ENCODE measurements at regions not wholly inside any gene's neighbourhood (a gene's known extent, or its start where the extent isn't known, plus 50 kb on each side); places are given as distances from the start of the nearest gene placed in this dataset.
"Not testable (repeated sequence)": the region's sequence is repeated elsewhere in the genome, so short reads cannot be mapped to it uniquely, and the experiment has no call there.

DNA sequence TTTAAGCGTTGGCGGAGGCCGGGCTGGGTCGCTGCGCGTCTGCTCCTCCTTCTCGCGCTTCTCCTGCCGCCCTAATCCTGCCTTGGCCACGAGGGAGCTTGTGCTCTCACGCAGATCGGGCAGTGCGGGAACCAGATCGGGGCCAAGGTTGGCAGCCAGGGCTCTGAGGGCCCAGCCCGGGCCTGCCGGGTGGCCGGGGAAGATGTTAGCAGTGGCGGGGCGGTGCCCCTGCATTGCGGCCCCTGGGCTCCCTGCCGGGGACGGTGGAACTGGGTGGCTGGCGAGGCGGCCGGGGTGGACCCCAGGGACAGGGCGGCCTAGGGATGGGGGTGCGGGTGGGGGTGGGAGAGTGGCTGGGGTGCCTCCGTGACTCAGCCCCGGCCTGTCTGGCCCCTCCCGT lies 297.4 kb downstream of the CACNA1B start:
- not testable (repeated sequence) for DNase-seq

DNA sequence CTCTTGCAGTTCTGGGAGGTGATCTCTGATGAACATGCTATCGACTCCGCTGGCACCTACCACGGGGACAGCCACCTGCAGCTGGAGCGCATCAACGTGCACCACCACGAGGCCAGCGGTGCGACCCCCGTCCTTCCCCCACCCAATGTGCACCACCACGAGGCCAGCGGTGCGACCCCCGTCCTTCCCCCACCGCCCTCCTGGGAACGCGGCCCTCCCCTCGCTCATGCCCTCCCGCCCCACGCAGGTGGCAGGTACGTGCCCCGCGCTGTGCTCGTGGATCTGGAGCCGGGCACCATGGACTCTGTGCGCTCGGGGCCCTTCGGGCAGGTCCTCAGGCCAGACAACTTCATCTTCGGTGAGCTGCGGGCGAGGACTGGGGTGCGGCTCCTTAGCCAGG lies 297.8 kb downstream of the CACNA1B start:
- not testable (repeated sequence) for DNase-seq

DNA sequence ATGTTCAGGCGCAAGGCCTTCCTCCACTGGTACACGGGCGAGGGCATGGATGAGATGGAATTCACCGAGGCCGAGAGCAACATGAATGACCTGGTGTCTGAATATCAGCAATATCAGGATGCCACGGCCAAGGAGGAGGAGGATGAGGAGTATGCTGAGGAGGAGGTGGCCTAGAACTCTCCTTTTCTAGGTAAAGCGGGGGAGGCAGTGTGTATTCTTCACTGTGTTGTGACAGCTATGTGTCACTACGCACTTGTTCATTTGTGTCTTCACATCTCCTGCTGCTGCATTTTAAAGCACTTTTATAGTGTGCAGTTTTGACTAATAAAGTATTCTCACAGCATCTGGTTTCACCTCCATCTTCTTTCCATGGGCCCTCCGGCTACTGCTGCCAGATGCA lies 299.5 kb downstream of the CACNA1B start:
- DNase-seq: not testable (repeated sequence)

DNA sequence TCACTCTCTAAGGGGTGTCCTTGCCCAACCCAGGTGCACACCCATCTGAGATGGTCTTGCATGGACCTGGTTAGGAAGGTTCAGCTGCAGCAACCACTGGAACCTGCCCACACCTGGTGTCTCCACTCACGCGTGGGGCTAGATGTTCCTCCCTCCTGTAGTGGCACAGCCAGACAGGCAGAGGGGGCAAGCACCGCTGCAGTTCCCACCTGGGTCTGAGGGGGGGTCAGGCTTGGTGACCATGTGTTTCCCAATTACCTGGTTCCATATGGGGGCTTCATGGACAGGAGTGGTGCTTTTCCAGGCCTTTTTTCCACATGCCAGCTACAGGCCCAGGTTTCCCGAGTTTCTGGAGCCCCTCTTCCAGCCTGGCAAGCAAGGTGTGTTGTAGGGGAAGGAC lies 301.4 kb downstream of the CACNA1B start:
- not testable (repeated sequence) for DNase-seq

DNA sequence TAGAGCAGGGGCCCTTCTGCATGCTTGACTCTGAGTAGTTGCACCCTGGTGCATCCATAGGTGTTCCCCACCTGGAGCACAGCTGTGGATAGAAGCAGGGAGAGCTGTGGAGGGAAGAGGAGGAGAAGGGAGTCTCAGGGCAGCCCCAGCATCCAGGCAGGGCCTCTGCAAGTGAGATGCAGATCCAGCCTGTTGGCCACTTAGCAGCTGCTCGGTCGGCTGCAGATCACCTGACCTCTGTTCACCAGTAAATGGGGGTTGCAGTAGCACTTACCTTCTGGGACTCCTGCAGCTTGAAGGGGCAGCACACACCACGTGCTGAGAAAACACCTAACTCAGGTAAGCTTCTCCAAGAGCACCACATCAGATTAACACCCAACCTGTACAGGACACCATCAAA lies 302.1 kb downstream of the CACNA1B start:
- not testable (repeated sequence) for DNase-seq

DNA sequence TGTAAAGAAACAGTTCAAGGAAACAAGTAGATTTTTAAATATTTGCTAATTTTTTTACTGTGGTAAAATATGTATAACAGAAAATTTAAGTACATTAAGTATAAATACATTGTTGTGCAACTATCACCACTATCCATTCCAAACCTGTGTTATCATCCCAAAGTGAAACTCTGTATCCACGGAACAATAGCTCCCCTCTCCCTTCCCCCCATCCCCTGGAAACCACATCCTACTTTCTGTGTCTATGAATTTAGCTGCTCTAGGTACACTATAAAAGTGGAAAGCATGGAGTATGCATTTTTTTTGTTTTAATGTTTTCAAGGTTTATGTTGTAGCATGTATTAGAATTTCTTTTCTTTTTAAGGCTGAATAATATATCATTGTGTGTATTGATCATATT lies 304.4 kb downstream of the CACNA1B start:
- not testable (repeated sequence) for DNase-seq

DNA sequence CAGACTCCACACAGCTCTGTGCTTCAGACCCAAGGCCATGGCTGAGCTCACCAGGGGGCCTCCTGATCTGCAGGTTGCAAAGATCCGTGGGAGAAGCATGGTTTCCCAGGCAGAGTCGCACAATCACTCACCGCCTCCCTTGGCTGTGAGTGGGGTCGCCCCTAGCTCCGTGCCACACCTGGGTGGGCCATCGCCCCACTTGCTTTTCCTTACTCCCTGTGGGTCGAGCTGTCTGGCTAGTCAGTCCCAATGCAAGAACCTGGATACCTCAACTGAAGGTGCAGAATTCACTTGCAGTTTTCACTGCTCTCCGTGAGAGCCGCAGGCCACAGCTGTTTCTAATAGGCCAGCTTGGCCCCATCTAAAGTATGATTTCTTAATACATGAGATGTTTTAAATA lies 319.6 kb downstream of the CACNA1B start:
- DNase-seq: not testable (repeated sequence)

DNA sequence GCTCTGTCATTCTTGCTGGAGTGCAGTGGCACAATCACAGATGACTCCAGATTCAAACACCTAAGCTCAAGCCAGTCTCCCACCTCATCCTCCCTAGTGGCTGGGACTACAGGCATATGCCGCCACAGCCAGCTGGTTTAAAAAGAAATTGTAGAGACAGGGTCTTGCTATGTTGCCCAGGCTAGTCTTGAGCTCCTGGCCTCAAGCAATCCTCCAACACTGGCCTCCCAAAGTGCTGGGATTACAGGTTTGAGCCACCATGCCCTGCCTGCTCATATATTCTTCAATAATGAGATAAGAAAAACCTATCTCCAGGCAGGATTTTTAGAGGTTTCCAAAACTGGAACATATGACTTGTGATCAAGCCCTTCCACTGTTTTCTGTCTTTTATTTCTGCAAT lies 321.4 kb downstream of the CACNA1B start:
- not testable (repeated sequence) for DNase-seq

DNA sequence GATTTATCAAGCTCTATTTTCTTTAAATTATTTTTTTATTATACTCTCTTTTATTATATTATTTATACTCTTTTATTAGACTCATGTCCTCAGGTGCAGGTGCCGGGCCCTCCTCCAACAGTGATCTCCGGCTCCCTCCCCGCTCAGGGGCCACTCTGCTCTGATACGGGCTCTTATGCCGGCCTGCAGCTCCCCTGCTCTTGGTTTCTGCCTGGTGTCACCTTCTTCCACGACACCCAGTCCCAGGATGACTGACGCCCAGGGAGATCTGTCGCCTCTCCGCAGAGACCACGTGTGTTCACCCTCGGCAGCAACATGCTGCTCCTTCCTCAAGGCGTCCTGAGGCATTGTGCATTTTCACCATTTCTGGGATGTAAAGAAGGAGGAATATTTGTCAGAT lies 322.3 kb downstream of the CACNA1B start:
- not testable (repeated sequence) for DNase-seq

DNA sequence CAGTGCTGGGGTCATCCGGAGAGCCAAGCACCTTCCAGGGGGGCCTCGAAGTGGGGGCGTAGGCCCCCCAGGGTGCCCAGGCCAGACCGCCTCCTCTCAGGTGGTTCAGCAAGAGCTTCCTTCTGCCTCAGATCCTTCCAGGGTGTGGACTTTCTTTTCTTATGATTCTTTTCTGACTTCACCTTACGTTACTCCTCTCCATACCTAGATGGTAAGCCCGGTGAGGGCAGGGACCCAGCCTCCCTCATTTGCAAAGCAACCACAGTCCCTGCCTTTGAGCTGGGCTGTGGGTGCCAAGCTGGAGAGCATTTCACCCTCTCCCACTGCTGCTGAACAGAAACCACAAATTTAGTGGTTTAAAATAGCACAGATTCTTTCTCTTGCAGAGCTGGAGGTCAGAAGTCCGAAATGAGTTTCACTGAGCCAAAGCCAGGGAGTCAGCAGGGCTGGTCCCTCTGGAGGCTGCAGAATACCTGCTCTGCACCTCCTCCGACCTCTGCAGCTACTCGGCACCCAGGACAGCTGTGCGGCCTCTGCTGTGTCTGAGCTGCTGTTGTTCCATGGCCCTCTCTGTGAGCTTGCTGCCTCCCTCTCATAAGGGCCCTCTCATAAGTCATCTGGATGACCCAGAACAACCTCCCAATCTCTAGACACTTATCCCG lies 323.0 kb downstream of the CACNA1B start:
- DNase-seq: not testable (repeated sequence)

DNA sequence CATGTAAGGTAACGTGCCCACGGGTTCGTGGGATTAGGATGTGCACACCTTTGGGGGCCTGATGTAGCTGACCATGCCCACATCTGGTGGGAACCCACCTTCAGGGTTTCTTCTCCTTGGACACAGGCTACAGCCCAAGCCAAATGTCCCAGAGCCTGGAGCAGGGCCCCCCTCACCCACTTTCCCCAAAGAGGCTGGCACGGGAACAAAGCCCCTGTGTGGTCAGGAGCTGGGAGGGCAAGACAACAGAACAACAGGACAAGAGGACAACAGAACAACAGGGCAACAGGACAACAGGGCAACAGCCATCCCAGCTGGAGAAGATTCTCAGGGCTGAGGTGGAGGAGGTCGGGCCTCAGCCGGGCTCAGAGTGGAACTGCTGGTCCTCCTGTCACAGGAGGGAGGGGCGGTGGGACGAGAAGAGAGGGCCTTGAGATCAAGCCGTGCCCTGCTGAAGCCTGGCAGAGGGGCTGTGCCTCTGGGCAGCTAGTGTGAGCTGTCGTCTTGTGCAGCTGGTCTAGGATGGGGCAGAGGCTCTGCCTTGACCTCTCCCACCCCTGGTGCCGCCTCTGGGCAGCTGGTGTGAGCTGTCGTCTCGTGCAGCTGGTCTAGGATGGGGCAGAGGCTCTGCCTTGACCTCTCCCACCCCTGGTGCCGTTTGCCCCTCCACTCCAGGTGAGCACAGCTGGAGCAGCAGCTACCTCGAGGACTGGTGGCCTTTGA lies 323.7 kb downstream of the CACNA1B start:
- DNase-seq: not testable (repeated sequence)

DNA sequence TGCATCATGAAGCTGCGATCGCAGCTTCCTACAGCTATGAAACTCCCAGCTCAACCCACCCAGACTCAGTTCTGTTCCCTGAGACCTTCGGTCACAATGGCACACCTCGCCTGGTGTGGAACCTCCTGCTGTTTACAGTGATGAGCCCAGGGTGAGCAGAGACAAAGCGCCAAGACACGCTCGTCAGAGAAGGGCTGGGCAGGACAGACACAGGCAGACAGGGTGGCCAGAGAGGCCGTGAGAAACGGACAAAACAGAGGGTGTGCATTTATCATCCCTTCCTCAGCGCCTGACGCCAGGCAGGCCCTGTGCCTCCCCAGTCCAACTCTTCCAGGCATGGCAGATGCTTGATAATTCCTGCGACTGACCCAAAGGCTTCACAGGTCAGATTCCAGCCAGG lies 324.5 kb downstream of the CACNA1B start:
- not testable (repeated sequence) for DNase-seq

DNA sequence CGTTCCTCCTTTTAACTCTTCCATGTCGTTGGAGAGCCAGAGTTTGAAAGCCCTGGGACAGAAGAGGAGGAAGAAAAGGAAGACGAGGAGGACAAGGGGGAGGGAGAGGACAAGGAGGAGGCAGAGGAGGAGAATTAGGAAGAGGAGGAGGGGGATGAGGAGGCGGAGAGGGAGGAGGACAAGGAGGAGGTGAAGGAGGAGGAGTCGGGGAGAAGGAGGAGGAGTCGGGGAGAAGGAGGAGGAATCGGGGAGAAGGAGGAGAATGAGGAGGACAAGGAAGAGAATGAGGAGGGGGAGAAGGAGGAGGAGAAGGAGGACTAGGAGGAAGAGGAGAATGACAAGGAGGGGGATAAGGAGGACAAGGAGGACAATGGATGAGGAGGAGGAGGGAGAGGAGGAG lies 325.7 kb downstream of the CACNA1B start:
- not testable (repeated sequence) for DNase-seq

DNA sequence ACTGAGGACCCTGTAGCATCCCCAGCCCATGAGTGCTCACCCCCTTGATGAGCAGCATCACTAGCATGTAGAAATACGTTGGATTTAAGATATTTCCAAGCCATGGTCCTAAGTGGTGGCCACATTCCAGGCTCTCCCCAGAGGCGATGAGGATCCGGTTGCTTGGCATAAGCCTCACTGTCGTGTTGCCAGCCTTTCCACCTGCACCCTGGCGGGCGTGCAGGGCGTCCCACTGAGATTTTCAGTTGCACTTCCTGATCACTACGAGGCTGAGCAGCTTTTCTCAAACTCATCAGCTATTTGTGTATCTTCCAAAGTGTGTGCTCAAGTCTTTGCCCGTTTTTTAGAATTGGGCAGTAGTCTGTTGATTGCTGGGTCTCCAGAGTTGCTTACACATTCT lies 326.3 kb downstream of the CACNA1B start:
- DNase-seq: not testable (repeated sequence)

DNA sequence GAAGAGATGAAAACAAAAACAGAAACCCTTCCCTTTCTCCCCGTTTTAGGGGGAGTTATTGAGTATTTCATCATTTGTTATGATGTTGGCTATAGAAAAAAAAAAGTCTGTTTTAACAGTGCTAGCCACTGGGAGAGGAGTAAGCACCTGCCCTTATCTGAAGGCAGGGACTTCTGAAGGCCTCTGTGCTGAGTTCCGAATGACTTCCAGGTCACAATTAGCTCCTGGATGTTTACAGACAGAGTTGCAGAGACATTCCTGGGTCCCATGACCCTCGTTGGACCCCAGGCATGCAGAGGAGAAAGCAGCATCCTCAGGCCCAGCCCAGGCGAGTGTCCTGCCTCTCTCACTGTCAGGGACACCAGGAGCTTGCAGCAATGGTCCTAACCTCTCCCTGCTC lies 328.5 kb downstream of the CACNA1B start:
- not testable (repeated sequence) for DNase-seq

DNA sequence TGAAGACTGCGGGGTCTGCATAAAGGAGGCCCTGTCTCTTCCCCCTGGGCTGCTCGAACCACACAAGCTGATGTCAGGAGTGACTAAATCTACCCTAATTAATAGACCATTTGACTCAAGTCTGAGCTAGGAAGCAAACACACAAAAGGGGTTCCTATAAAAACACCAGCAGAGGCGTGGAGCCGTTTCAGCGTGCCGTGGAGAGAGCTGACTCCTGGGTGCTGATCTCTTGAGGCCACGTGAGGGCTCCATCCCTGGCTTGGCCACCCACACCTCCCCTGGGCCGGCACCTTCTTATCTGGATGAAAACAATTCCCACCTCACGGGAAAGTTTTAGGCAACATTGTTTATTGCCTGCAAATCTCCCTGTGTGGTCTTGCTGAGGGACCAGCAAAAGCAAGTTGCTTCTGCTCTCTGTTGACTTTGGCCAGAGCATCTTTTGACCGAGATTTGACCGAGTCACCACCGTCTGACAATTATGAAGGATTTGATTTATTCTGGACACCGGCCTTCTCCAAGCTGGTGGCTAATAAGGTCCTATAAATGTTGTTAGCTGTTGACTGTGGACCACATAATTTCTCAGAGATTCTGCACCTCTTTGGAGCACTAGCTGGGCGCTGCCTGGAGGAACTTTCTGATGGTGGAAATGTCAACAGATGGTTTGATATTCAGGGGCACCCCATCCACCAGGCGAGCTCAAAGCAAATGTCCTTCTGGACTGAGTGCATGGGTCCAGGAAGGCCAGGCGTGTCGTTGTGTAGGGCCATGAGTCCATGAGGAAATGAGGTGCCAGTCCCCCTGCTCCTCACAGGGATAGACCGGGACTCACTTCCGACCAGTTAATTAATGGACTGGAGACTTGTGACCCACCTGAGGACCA lies 330.0 kb downstream of the CACNA1B start:
- DNase-seq: not testable (repeated sequence)

DNA sequence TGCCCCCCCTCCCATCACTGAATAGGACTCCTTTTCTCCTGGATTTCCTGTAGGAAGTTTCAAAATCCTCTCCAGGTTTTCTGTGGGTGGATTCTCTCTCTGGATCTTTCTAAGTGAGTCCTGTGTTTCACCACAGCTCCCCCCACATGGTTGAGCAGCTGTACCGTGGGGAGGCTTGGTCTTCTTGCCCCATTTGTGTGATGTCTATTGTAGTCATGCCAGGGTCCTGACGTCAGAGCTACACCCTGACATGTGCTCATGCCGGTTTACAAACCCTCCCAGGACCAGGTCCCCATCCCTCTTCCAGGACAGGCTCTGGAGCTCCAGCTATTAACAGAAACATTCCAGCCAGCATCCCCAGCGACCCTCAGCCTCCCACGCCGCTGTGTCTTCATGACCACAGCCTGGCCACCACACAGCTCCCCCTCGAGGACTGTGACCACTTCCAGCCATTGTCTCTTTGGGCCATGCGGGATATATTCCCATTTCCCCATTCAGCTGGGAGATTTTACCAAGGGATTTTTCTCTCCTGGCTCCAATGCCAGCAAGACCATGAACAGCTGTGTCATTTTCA lies 331.6 kb downstream of the CACNA1B start:
- not testable (repeated sequence) for DNase-seq

DNA sequence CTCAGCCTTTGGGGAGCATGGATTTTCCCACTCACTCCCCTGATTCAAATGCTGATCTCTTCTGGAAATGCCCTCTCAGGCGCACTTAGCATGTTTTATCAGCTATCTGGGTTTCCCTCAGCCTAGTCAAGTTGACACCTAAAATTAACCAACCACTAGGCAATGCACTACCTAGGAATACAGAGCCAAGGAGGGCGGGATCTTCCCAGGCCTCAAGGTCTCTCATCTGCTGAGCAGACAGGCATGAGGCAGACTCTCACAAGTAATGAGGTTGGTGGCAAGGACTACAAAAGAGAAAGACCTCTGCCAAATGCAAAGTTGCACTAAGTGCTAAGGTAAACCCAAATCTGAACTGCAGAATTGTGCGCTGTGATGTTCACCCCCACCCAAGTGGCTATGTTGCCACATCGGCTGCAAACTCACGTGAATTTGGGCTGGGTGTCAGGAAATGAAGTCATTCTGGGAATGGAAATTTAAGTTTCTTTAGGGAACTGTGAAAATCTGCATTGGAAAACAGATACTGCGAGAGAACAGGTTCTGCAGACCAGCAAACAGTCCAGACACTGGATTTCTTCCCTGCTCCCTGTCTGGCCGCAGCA lies 332.9 kb downstream of the CACNA1B start:
- not testable (repeated sequence) for DNase-seq

DNA sequence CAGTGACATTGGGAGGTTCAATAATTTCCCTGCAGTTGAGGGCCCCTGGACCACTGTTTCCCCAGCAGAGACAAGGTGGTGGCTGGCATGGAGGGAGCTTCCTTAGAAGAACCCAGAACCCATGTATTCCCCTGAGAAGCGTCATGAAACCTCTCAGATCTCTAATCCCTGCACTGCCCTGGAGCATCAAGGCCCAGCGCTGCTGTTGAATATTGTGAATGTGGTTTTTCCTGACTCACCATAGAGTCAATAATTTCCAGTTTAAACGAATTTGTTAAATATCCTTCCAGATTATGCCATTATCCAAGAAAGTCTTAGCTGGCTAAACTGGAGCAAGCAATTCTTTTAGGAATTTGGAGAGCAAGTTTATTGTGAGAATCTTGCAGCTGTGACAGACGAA lies 333.5 kb downstream of the CACNA1B start:
- not testable (repeated sequence) for DNase-seq

DNA sequence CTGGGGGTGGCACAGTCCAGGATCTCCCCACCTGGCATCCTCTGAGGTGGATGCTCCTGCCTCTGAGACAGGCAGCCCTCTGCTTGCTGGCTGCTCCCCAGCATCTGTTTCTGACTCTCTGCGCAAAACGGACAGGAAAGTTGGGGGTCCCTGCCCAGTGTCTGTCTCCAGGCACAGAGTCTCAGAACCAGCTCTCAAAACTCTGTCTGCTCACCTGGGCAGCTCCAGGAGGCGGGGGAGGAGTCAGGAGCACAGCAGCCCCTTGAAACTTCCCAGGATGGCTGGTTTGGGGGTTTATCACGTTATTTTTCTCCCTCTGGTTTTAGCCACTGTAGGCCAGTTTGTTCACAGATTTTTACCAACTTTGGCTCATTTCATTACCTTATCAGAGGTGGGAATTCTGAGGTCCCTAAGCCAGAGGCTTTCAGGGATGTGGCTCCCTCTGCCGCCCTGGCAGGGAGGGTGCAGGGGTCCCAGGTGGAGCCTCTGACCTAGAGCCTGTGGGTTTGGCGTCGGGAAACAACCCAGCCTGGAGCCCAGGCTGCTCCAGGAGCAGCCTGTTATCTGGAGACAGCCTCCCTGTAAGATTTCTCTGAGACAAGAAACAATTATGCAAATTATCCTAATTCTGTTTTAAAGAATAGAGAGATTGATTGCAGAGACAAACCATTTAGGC lies 334.1 kb downstream of the CACNA1B start:
- DNase-seq: peak; percentile 18

DNA sequence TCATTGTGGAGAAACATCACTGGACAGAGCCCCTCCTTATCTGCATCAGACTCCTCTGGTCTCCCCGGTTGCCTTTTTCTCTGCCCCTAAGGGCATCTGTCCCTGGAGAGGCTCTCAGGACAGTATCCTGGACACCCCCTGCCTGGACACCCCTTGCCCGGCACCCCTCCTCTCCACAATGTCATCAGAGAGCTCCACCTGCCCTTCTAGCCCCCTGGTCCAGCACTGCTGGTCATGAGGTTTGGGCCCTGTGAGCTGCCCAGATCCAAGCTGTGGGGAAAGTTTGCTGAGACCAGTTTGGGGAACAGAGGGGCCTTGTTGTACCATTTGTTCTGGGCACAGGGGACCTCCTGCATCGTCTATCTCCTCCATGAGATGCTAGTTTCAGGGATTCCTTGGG lies 335.2 kb downstream of the CACNA1B start:
- not testable (repeated sequence) for DNase-seq

DNA sequence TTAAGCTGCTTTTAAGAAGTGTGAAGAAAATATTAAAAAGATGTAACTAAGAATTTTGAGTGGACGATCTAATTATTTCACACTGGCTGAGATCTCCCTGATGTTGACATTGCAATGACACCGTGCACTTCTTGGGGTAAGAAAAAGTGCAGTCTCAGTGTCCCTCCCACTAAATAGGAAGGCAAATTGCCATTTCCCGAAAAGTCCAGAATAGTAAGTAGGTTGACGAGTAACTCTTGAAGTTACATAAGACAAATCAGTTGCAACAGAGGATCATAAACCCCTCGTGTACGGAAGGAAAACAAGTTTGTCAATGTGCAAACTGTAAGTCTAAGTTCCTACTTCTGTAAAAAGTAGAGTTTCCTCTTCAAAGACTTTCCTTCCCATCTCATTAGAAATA lies 336.2 kb downstream of the CACNA1B start:
- not testable (repeated sequence) for DNase-seq
